Fibroblast of lung (primary cell): ENCODE measurements at regions not wholly inside any gene's neighbourhood (a gene's known extent, or its start where the extent isn't known, plus 50 kb on each side); places are given as distances from the start of the nearest gene placed in this dataset.

Experiments used
- CTCF ChIP-seq, 2 donors: IDR thresholded peaks in 1 of 2; conservative IDR thresholded peaks in 1 of 2; 1 replicate in 1 of 2; 2 replicates in 1 of 2; pipeline ENCODE4 v1.5.1; 2011 to 2012; ENCODE audit warnings: low read length in 2 of 2, control low read depth in 1 of 2, inconsistent platforms in 1 of 2, low read depth in 1 of 2, mild to moderate bottlenecking in 1 of 2
- EZH2 ChIP-seq: IDR thresholded peaks from 2 replicates; pipeline ENCODE4 v1.5.1; 2012; ENCODE audit warnings: low read length, control low read depth, mild to moderate bottlenecking; ENCODE audit errors: missing control alignments

DNA sequence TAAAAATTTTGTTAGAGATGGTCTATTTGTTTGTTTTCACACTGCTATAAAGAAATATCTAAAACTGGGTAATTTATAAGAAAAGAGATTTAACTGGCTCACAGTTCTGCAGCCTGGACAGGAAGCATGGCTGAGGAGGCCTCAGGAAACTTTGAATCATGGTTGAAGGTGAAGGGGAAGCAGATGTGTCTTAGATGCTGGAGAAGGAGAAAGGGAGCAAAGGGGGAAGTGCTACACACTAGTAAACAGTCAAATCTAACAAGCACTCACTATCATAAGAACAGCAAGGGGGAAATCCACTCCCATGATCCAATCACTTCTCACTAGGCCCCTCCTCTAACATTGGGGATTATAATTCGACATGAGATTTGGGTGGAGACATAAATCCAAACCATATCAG is 76.8 kb upstream of the COL24A1 start:
- TF ChIP-seq CTCF (conservative IDR thresholded peaks at IDR 0.05 in 1 of 2, IDR thresholded peaks at IDR 0.05 in 1 of 2; ENCODE audit: low read depth in 1 of 2, low read length in 2 of 2) = no peak
- no peak for TF ChIP-seq EZH2
